IPS-NIHi7 (cell line): ENCODE measurements at regions not wholly inside any gene's neighbourhood (a gene's known extent, or its start where the extent isn't known, plus 50 kb on each side); places are given as distances from the start of the nearest gene placed in this dataset.

ENCODE experiments used
- DNase-seq: peaks from one replicate; pipeline ENCODE4 v3.0.0; 2012; ENCODE audit warnings: mixed read lengths; ENCODE audit errors: extremely low spot score

GRCh38 chr1:209398313-209398991, 185.1 kb upstream of the CAMK1G start:
- DNase-seq, result no peak

GRCh38 chr1:209399800-209400199, 183.7 kb upstream of the CAMK1G start:
- DNase-seq, result no peak

DNA sequence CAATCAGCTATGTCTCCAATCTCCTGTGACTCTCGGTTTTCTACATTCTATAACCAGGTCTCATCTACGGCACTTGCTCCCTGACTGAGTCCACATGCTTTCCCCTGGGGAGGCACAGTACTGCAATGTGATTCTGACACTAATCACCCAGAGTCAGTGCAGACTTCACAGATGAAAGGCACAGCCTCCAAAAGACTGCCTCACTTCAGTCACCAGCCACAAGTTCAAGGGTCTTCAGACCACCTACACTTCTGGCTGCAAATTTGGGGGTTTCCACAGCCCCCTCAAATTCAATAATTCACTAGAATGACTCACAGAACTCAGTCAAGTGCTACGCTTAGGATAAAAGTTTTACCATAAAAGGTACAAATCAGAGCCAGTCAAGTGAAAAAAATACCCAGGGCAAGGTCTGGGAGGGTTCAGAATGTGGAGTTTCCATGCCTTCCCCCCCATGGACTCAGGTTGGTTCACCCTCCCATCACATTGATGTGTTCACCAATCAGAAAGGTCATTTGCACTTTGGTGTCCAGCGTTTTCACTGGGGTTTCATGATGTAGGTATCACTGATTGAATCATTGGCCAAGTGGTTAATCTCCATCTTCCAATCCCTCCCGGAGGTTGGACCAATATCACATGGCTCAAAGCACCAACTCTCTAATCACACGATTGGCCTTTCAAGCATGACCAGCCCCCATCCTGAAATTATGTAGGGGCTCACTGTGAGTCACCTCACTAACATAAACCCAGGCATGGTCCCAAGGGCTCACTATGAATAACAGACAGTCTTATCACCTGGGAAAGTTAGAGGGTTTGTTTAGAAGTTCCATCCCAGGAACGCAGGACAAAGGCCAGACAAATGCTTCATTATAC, 182.9 kb upstream of the CAMK1G start:
- DNase-seq, result no peak

DNA sequence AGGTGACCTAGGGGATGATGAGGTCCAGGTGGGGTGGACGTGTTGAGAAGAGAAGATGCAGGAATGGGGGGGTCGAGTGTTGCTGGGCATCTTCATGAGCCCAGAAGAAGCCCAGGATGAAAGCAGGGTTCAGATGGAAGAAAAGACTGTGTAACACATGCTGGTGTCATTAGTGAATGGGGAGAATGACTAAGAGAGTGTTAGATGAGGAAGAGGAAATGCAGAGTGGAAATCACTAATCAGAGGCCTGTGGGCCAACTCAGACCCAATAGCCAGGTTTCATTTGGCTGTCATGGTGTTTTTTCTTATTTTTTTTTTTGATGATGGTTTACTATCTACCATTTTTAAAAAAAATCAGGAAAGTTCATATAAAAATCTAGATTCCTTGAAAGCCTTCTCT, 180.8 kb upstream of the CAMK1G start:
- no peak for DNase-seq

DNA sequence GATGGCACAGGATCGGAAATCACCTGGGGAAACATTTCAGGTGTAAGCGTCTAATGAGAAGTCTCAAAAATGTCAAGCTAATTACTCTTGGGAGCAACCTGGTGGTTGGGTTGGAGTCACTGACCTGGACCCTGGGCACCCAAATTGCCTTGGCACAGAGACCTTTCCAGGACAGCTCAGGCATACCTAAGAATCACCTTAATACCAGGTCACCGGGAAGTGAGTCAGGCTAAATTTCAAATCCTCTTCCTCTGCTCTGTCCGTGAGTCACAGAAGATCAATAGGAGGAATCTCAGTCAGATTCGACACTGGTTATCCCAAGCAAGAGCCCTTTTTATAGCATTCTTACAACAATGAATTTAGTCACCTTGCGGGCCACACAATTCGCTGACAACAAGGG, 179.6 kb upstream of the CAMK1G start:
- no peak for DNase-seq

DNA sequence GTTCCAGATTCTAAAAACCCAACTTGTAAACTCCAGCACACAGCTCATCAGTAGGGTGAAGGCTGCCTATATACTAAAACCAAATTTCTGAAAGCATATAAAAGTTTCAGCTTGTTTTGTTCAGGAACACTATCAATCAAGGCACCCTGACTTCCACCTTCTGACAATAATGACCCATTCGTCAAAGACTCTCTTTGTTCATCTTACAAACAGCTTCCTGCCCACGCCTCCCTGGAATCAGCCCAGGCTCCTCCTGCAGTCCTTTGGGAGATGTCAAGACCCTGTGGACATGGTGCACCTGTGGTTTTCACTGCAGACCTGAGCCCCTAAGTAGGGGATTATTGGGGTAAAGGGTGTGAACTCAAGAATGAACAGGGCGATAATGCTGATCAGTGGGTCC, 178.9 kb upstream of the CAMK1G start:
- DNase-seq, result no peak

DNA sequence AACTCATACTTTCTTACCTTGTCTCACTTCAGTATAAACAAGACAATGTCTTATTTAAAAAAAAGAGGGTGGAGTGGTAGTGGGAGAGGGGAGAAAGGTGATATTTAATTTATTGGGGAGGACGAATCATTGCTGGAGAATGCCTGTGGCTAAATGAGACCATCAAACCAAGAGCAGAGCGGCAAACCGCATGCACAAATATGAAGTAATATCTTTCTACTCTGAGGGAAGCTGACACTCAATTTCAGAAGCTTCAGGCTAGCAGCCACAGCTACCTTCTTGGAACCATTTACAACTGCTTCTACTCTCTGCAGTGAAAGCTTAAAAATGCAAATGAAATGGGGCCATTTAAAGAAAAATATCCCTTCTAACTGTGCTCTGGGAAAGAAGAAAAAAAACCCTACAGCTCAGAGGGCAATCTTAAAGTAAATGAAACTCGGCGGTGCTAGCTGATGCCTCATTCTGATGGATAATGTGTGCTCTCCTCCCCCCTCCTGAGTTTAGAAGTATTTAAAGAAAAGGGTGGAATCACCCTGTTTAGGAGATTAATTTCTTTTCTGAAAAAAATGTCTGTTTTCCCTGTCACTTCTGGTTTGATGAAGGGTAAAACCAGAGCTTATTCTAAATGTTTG, 178.2 kb upstream of the CAMK1G start:
- no peak for DNase-seq

GRCh38 chr1:209406168-209406567, 177.3 kb upstream of the CAMK1G start:
- DNase-seq, result no peak

DNA sequence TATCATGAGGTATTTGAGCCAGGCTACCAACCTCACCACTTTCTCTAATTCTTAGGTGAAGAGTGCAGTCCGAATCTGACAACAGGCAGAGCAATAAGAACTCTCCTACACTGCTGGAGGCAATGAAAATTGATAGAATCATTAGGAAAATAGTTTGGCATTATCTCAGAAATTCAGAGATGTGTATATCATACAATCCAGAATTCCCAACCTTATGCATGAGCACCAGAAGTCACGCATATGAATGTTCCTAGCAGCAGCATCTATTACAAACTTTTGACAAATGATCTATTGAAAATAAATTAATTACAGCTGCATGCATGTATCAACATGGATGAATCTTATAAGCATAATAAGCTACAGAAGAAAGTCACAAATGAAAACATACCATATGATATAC, 176.9 kb upstream of the CAMK1G start:
- no peak for DNase-seq

GRCh38 chr1:209409780-209410179, 173.7 kb upstream of the CAMK1G start:
- DNase-seq, result no peak

- DNase-seq, result no peak
These were observed 172.0 kb upstream of the CAMK1G start for GRCh38 chr1:209411491-209411929.

GRCh38 chr1:209412036-209412435, 171.5 kb upstream of the CAMK1G start:
- no peak for DNase-seq

DNA sequence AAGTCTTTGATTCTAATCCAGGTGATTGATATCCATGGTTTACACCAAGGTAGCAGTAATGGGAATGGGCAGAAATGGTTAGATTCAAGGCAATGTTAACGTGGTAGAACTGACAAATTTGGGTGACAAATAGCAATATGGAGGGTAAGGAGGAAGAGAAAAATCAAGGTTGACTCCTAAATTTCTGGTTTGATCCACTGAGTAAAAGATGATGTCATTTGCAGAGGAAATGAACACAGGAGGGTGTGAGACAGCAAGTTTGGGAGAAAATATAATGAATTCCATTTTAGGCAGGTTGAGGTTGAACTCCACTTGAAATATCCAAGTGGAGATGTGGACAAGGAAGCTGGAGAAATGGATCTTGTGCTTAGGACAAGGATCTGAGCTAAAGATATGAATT, 170.9 kb upstream of the CAMK1G start:
- DNase-seq, result no peak

GRCh38 chr1:209413062-209413461, 170.5 kb upstream of the CAMK1G start:
- DNase-seq, result no peak

- DNase-seq, result no peak
These were observed 168.6 kb upstream of the CAMK1G start for GRCh38 chr1:209414803-209415329.

- no peak for DNase-seq
These were observed 167.5 kb upstream of the CAMK1G start for GRCh38 chr1:209416039-209416438.

DNA sequence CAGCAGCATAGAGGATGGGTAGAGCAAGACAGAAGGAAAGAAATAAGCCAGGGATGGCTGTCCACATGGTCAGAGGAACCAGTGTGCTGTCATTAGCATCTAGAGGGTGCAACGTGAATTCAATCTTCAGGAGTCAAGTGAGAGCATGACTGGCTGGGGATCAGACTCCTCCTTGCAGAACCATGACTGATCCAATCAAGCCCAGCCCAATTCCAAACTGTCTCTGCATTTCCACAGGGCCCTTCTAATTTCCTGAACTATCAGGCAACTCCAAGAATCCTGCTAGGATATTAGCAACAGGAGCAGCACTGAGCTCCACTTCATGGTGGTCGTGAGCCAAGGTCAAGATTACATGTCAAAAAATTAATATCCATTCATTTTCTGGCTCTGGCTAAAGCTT, 166.8 kb upstream of the CAMK1G start:
- DNase-seq, result no peak

GRCh38 chr1:209417761-209418160, 165.8 kb upstream of the CAMK1G start:
- no peak for DNase-seq

- DNase-seq, result no peak
These were observed 163.2 kb upstream of the CAMK1G start for GRCh38 chr1:209420276-209420675.

GRCh38 chr1:209421186-209421585, 162.3 kb upstream of the CAMK1G start:
- DNase-seq, result no peak

DNA sequence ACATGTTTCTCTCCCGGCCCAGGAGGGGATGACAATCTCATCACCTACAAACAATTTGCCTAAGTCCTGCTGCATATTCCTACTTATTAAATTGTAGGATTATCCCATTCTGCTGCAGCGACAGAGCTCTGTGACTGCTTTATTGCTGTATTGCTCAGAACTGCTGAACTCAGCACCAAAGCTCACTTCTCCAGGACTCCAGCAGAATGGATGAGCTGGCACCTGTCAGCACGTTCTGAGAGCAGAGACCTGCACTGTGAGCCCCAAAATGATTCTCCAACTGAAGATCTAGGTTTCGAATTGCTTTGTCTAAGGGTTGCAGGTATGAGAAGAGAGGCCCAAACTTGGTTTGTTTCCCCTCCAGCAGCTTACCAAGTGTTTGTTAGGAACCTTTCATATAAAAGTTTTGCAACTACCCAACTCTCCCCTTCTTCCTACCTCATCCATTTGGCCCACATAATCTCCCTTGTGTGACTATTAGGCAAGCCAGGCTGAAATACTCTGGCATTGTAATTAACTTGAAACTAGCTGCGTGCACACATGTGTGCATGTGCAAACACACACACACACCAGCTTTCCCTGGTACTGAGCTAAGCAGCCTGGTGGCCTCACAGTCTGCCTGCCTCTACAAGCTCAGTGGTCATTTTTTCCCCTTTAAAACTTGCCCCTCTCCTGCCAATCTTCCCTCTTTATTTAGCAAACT, 161.4 kb upstream of the CAMK1G start:
- no peak for DNase-seq

- no peak for DNase-seq
These were observed 157.6 kb upstream of the CAMK1G start for GRCh38 chr1:209425959-209426358.
